Immature natural killer cell (primary cell): ENCODE measurements at regions not wholly inside any gene's neighbourhood (a gene's known extent, or its start where the extent isn't known, plus 50 kb on each side); places are given as distances from the start of the nearest gene placed in this dataset.
"Not testable (repeated sequence)": the region's sequence is repeated elsewhere in the genome, so short reads cannot be mapped to it uniquely, and the experiment has no call there.

Source experiments
- DNase-seq, 3 donors: peaks; one replicate each; pipeline ENCODE4 v3.0.0; 2022; ENCODE audit warnings: mixed read lengths in 1 of 3
- H3K27ac Mint-ChIP-seq, 6 donors: one replicate each; pipeline ENCODE4 v1.8.0; 2020; ENCODE audit warnings: mixed read lengths in 6 of 6, mild to moderate bottlenecking in 5 of 6, inconsistent platforms in 4 of 6, moderate library complexity in 3 of 6
- H3K27me3 Mint-ChIP-seq, 3 donors: one replicate each; pipeline ENCODE4 v1.8.0; 2020 to 2021; ENCODE audit warnings: low read depth in 3 of 3, mild to moderate bottlenecking in 3 of 3, mixed read lengths in 3 of 3, moderate library complexity in 3 of 3, inconsistent platforms in 1 of 3
- H3K36me3 Mint-ChIP-seq, 3 donors: one replicate each; pipeline ENCODE4 v1.8.0; 2020; ENCODE audit warnings: mixed read lengths in 3 of 3, inconsistent platforms in 2 of 3, mild to moderate bottlenecking in 2 of 3
- H3K4me1 Mint-ChIP-seq, 2 donors: one replicate each; pipeline ENCODE4 v1.8.0; 2020; ENCODE audit warnings: inconsistent platforms in 2 of 2, mild to moderate bottlenecking in 2 of 2, mixed read lengths in 2 of 2, moderate library complexity in 1 of 2
- H3K4me3 Mint-ChIP-seq, 5 donors: one replicate each; pipeline ENCODE4 v1.8.0; 2020; ENCODE audit warnings: mild to moderate bottlenecking in 5 of 5, mixed read lengths in 5 of 5, inconsistent platforms in 3 of 5, moderate library complexity in 3 of 5
- H3K9me3 Mint-ChIP-seq, 6 donors: one replicate each; pipeline ENCODE4 v1.8.0; 2020; ENCODE audit warnings: mild to moderate bottlenecking in 6 of 6, mixed read lengths in 6 of 6, inconsistent platforms in 4 of 6, moderate library complexity in 3 of 6

DNA sequence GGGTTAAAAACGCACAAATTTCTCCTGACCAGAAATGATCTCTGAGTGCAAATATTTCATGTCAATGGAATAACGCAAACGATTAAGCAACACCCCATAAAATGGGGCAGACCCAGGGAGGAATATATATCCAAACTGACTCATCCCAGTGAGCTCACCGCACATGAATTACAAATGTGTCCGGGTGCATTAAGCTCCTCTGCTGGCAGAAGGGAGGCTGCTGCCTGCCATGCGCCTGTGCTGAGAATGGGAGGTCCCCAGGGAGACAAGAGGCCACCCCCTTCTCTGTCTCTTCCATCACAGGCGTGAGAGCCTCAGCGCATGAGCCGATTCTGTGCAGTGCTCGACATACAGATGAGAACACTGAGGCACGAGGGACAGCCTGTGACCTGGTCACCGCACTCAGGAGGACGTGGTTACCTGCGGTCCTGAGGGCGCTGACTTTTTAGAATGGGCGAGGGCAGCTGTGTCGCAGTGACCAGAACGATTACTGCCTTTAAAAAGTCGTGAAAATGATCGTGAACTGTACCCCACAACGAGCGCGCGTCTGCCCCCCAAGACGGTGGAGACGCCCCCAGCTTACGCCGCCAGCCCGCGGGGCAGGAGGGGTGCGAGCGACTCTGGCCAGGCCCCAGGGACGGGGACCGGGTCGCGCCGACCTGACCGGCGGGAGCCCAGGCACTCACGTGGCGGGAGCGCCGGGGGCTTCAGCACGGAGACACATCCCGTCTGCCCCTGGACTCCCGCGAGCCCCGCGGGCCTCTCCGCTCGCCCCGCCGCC is 188.5 kb downstream of the ADRA2C start:
- not testable (repeated sequence) for H3K36me3 Mint-ChIP-seq, H3K9me3 Mint-ChIP-seq, H3K4me1 Mint-ChIP-seq, H3K27me3 Mint-ChIP-seq
- peak; percentile 36 to 54 (median 38) for DNase-seq
- Mint-ChIP-seq H3K4me3 (peak overlapping the region; percentile 88 to 96 (median 94)), H3K27ac (peak overlapping the region; percentile 87 to 99 (median 96))

DNA sequence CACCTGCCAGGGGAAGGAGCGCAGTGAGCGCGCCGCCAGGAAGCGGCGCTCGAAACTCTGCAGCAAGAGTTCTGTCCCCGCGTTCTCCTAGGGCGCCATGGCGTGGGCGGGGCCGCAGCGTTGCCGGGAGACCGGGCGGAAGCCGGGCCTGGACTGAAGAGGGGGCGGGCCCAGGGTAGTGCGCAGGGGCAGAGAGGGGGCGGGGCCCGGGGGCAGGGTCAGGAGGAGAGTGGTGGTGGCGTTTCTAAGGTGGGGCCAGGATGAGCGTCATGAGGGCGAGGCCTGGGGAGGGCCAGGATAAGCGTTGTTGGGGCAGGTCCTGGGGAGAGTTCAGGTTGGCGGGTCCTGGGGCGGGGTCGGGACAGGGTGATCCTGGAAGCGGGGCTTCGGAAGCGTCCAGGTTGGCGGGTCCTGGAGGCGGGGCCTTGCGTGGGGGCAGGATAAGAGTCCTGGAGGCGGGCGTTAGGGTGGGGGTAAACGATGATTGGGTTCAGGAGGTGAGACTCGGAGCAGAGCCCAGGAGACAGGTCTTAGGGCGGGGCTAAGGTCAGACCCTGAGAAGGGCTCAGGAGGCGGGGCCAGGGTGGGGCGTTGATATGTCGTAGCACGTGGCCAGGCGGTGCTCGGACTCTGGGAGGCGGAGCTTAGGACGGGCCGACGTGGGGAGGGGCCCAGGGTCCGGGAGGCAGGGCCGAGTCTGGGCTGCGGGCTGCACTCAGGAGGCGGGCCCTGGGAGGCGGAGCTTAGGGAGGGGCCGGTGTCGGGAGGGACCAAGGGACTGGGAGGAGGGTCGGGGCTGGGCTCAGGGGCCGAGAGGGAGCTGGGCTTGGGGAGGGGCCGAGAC is 189.4 kb downstream of the ADRA2C start:
- H3K4me3 Mint-ChIP-seq = peak overlapping the region; percentile 88 to 96 (median 94)
- H3K27me3 Mint-ChIP-seq, H3K36me3 Mint-ChIP-seq, H3K9me3 Mint-ChIP-seq, H3K4me1 Mint-ChIP-seq: not testable (repeated sequence)
- peak overlapping the region; percentile 85 to 99 (median 96) for H3K27ac Mint-ChIP-seq
- DNase-seq = peak; percentile 96 to 99 (median 98)

DNA sequence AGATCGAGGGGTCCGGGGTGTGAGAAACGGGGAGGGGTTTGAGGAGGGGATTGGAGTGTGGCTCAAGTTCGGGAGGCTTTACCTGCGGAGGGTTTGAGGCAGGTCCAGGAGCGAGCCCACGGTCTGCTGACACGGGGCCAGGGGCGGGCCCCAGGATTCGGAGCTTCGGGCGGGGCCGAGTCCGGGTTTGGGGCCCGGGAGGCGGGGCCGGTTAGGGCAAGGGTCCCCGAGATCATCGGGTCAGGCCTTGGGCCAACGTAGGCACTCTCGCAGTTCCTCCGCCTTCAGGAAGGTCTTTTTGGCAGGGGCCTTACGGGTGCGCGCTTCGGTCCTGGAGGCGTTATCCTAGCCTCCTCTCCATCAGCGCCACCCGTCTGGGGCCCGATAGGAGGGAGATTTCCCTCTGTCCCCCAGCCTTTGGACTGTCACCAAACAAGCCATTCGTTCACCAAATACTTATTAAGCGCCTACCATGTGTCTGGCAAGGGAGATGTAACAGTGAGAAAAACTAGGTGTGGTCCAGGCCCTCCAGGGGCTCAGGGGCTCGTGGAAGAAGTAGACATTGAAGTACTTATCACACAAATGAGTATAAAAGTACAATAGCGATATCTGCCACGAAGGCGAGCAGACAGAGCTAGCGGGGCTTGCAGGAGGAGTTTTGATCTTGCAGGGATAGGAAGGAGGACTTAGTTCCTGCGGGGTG is 190.1 kb downstream of the ADRA2C start:
- H3K4me3 Mint-ChIP-seq = peak overlapping the region; percentile 88 to 96 (median 94)
- H3K27me3 Mint-ChIP-seq, DNase-seq: not testable (repeated sequence)

DNA sequence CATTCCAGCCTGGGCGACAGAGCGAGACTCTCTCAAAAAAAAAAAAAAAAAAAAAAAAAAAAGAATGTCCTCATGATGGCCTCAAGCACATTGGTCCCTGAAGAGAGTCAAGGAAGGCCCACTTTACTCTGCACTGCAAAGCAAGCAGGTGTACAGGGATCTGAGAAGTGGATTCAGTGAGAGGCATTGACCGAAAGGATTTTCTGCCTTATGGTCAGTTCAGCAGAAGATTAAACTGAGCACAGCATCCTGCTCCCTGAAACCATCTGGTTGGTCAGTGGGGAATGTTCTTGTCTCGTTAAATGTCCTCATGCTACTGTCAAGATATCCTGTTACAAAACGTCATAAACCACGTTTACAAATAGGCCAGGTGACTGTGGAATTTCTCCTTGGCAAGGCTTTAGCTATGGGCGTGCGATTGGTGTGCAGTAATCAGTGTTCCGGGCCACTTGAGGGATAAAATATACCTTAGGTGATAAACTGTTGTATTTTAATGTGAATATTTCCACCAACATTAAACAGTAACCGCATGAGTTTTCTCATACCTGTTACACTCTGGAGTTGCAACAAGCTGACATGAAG is 195.0 kb downstream of the ADRA2C start:
- not testable (repeated sequence) for H3K4me3 Mint-ChIP-seq, H3K27ac Mint-ChIP-seq, H3K9me3 Mint-ChIP-seq, H3K4me1 Mint-ChIP-seq, DNase-seq, H3K36me3 Mint-ChIP-seq
- peaks cover 0 to 12% (median 0%) of the 10 kb centered on the region in 3 donors for H3K27me3 Mint-ChIP-seq

More for the DNA sequence above, 190.1 kb downstream of the ADRA2C start:
- not testable (repeated sequence) for H3K36me3 Mint-ChIP-seq, H3K9me3 Mint-ChIP-seq, H3K4me1 Mint-ChIP-seq
- H3K27ac Mint-ChIP-seq = peak overlapping the region in 5 of 6 donors; percentile 94 to 99 (median 97)

DNA sequence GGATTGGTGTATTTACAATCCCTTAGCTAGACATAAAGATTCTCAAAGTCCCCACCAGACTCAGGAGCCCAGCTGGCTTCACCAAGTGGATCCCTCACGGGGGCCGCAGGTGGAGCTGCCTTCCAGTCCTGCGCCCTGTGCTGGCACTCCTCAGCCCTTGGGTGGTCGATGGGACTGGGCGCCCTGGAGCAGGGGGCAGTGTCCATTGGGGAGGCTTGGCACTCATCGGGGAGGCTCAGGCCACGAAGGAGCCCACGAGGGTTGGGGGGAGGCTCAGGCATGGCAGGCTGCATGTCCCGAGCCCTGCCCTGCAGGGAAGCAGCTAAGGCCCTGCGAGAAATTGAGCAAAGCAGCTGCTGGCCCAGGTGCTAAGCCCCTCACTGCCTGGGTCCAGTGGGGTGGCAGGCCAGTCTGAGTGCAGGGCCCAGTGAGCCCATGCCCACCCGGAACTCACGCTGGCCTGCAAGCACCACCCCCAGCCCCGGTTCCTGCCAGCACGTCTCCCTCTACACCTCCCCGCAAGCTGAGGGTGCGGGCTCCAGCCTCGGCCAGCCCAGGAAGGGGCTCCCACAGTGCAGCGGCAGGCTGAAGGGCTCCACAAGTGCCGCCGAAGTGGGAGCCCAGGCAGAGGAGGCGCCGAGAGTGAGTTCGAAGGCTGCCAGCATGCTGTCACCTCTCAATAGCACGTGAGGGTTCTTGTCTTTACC is 198.5 kb downstream of the ADRA2C start:
- H3K27ac Mint-ChIP-seq, DNase-seq, H3K4me3 Mint-ChIP-seq, H3K36me3 Mint-ChIP-seq, H3K9me3 Mint-ChIP-seq, H3K4me1 Mint-ChIP-seq: not testable (repeated sequence)
- peaks cover 0 to 22% (median 5%) of the 10 kb centered on the region in 3 donors for H3K27me3 Mint-ChIP-seq

DNA sequence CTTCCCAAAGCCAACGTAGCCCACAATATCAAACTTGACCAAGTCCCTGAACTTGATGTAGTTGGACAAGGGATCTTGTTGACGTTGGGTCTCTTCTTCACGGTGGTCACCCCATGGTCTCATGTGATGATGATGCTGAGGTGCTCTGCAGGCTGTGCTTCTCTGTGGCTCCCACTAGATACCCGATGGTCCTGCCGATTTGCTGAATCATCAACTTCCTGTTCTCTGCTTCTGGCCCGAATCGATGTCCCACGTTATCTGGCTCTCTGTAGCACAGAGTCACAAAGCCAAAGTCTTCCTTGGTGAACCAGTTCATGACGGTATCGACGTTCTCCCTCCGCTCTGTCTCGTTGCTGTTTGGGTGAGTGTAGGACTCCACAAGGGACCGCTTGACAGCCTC is 201.0 kb downstream of the ADRA2C start:
- not testable (repeated sequence) for H3K4me1 Mint-ChIP-seq, H3K9me3 Mint-ChIP-seq, DNase-seq, H3K36me3 Mint-ChIP-seq, H3K27ac Mint-ChIP-seq, H3K4me3 Mint-ChIP-seq
- H3K27me3 Mint-ChIP-seq = peaks cover 0 to 23% (median 6%) of the 10 kb centered on the region in 3 donors

DNA sequence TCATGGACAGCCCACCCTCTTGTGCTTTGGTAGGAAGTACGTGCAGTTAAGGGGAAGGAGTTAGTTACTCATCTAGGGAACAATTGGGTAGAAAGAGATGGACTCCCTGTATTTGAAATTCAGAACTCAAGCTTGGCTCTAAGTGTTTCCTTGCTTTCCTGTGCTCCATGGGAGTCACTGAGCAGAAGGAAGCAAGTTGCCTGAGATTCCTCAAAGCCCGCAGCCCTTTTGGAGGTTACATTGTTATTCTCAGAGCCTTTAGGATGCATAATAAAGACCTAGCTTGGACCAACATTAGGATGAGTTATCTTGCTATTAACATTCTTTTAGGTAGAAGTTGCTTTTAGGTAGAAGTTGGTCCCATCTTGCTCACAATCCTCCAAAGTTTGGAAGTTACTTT is 206.4 kb downstream of the ADRA2C start:
- H3K4me3 Mint-ChIP-seq, H3K36me3 Mint-ChIP-seq, H3K9me3 Mint-ChIP-seq, H3K4me1 Mint-ChIP-seq, H3K27ac Mint-ChIP-seq, DNase-seq: not testable (repeated sequence)
- H3K27me3 Mint-ChIP-seq = peaks cover 3 to 11% (median 5%) of the 10 kb centered on the region in 3 donors

DNA sequence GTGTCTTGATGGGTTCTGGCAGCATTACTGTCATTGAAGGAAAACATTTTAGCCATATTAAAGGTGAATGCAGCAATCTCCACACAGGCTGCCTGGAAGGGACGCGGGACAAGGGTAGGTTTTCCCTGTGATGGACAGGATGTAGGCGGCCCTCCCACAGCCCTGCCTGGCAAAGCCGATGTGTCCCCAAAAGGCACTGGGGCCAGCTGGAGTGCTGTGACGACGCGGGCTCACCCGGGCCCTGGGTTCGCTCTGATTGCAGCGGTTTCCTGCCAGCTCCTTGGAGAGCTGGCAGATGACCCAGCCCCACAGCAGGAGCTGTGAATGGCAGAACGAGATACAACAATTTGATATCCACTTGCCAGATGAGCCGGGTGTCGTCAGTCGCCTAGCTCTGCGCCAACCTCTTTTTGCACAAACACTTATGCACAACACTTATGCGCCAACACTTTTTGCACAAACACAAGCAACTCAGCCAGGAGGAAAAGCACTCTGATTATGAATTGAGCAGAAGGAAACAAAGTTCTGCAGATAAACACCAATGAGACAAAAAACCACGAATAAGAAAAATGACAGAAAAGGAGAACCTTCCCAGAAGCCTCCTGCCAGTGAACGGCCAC is 207.5 kb downstream of the ADRA2C start:
- H3K4me3 Mint-ChIP-seq, H3K4me1 Mint-ChIP-seq, H3K36me3 Mint-ChIP-seq, DNase-seq, H3K9me3 Mint-ChIP-seq, H3K27ac Mint-ChIP-seq: not testable (repeated sequence)
- peaks cover 3 to 11% (median 5%) of the 10 kb centered on the region in 3 donors for H3K27me3 Mint-ChIP-seq

DNA sequence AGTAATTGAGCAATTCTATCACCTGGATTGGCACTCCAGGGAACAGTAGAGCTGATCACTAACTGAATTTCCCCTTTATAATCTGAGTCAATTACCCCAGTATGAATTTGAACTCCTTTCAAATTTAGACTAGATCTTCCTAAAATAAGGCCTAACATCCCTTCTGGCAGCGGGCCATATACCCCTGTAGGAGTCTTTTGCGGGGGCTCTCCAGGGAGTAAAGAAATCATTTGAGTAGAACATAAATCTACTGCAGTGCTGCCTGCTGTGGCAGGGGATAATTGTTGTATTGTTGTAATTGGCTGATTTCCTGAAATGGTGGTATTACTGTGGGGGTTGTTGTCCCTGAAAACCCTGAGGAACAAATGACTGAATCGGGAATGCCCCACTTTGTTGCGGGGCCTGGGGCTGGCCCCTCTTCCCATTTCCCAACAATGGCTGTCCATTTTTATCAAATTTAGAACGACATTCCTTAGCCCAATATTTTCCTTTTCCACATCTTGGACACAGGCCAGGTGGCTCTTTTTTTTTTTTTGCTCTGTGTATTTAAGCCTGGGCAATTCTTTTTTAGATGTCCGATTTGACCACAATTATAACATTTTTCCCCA is 217.4 kb downstream of the ADRA2C start:
- H3K27me3 Mint-ChIP-seq, H3K4me3 Mint-ChIP-seq, H3K27ac Mint-ChIP-seq, H3K4me1 Mint-ChIP-seq, DNase-seq, H3K9me3 Mint-ChIP-seq, H3K36me3 Mint-ChIP-seq: not testable (repeated sequence)

DNA sequence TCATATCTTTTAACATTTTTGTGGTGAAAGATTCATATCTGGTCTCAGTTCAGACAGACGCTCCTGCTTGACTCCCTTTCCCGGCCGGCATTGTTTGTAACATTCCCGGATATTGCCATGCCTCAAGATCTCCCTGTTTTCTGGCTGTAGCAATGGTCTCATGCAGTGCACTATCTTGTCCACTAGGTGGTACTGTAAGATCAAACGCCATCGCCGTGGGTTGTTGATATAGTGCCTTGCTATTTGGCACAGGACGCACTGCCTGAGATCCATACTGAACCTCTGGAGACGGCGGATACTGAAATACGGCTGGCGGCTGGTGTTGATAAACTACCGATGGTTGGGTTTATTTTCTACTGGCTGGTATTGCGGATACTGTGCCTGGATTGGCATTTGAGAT is 218.6 kb downstream of the ADRA2C start:
- not testable (repeated sequence) for H3K4me1 Mint-ChIP-seq, H3K27me3 Mint-ChIP-seq, H3K27ac Mint-ChIP-seq, H3K36me3 Mint-ChIP-seq, H3K9me3 Mint-ChIP-seq
- H3K4me3 Mint-ChIP-seq = peak overlapping the region in 1 of 5 donors; percentile 32
- peak in 1 of 3 donors; percentile 3 for DNase-seq

DNA sequence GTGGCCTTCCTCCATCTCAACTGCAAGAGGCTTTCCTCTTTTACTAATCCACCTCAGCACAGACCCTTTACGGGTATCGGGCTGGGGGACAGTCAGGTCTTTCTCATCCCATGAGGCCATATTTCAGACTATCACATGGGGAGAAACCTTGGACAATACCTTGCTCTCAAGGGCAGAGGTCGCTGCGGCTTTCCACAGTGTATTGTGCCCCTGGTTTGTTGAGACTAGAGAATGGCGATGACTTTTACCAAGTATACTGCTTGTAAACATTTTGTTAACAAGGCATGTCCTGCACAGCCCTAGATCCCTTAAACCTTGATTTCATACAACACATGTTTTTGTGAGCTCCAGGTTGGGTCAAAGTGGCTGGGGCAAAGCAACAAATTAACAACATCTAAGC is 220.2 kb downstream of the ADRA2C start:
- not testable (repeated sequence) for H3K27ac Mint-ChIP-seq, H3K4me3 Mint-ChIP-seq, H3K4me1 Mint-ChIP-seq, H3K9me3 Mint-ChIP-seq, H3K36me3 Mint-ChIP-seq, DNase-seq
- peaks cover 0 to 11% (median 0%) of the 10 kb centered on the region in 3 donors for H3K27me3 Mint-ChIP-seq

DNA sequence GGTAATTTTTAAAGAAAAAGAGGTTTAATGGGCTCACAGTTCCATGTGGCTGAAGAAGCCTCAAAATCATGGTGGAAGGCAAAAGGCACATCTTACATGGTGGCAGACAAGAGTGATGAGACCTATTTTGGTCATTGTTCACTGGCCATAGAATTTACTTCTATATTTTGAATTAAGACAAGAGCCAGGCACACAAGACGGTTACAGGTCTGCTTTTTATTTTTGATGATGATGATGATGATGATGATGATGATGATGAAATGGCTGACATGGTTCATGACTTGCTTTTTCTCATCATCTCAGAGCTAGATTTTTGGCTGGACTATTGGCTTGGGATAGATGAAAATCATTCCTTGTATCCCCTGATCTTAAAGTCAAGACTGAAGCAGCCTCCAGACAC is 229.3 kb downstream of the OTOP1 start:
- H3K36me3 Mint-ChIP-seq, DNase-seq, H3K27ac Mint-ChIP-seq, H3K4me1 Mint-ChIP-seq, H3K4me3 Mint-ChIP-seq, H3K9me3 Mint-ChIP-seq, H3K27me3 Mint-ChIP-seq: not testable (repeated sequence)

DNA sequence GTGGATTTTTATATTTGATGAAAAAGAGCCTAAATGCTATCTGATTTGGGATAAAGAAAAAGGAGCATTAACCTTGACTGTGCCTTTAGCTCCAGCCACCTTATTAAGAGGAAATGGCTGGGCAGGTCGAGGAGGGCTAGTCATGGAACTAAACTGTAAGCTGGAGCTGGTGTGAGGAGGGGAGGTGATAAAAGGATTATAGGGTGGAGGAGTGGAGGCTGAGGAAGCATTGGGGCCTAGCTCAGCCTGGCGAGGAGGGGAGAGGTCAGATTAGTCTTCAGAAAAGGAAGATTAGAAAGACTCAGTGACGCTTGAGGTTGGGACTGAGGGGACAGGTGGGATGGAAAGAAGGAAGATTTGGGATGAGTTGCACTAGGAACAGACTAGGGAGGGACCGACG is 222.7 kb downstream of the OTOP1 start:
- not testable (repeated sequence) for DNase-seq, H3K27me3 Mint-ChIP-seq, H3K36me3 Mint-ChIP-seq, H3K4me3 Mint-ChIP-seq, H3K4me1 Mint-ChIP-seq, H3K27ac Mint-ChIP-seq, H3K9me3 Mint-ChIP-seq
